HG02840 (cell line): ENCODE measurements at regions not wholly inside any gene's neighbourhood (a gene's known extent, or its start where the extent isn't known, plus 50 kb on each side); places are given as distances from the start of the nearest gene placed in this dataset.

ENCODE experiments used
- ATAC-seq: cut with Tn5 transposase; IDR thresholded peaks from one replicate; pipeline ENCODE4 v1.9.1; 2021; ENCODE audit warnings: mild to moderate bottlenecking, moderate library complexity, moderate number of reproducible peaks; ENCODE audit not compliant: unreplicated experiment, low FRiP score

DNA sequence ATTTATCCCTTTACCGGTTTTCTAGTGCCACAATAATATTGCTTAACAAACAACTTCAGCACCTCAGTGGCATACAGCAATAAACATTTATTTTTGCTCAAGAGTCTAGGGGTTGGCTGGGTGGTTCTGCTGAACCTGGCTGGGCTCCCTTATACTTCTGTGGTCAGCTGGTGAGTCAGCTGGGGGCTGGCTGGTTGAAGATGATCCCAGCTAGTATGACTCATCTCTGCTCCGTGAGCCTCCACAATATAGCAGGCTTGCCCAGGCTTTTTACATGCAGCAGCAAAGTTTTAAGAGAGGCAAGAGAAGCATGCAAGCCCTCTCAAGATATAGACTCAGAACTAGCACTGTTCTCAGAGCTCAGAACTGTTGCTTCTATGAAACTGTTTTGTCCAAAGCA lies 523.5 kb upstream of the CLINT1 start:
- peak; percentile 91 for ATAC-seq

DNA sequence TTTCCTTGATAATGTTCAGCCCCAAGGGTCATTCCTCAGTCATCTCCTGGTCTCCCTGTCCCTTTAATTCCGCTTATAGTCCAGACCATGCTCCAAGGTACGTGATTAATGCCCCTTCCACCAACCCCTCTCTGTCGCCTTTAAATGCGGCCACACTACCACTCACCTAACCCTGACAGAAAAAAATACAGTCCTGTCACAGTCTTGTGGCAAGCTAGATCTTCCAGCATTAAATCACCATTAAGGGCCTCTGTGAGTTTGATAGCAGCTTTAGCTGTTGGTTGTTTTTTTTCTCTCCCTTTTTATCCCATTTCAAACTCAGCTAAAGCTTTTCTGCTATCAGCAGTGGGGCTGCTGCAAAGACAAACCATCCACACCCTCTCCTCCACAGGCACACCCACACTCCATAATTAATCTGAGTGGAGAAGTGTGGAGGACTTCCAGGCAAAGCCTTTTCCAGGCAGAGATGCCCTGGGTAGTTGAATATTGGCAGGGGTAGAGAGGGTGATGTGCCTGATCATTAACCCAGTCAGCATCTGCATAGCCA lies 522.7 kb upstream of the CLINT1 start:
- ATAC-seq, result no peak

DNA sequence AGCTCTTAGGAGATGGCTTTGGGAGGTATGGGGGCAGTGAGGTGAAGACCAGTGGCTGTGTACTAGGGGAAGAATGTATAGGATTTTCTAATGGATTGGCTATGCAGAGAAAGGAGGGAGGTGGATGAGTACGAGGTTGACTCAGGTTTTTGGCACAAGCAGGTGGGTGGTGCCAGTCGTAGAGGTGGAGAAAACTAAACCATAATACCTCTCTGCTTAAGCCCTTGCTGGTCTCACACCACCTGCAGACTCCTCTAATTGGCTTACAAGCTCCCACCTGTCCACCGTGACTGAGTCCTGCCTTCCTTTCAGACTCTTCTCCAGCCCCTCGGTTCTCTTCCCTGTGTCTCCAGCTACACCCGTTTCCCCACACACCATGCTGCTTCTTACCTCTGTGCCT lies 521.7 kb upstream of the CLINT1 start:
- no peak for ATAC-seq

DNA sequence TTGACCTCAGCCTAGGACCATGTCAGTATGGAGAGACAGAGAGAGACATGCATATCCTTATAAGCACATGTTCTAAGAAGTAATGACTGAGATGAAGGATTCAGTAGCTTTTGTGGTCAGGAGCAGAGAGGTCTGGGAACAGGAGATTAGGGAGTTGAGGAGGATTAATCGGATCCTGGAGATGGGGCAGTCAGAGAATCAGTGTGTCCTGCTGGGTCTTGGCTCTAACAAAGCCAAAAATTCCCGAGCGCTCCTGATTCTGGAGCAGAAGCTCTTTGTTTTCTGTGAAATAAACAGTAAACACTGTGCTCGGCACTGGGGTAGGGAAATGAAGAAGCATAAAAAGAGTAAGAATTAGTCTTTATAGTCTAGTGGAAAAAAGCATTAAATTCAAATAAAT lies 520.0 kb upstream of the CLINT1 start:
- ATAC-seq, result no peak

DNA sequence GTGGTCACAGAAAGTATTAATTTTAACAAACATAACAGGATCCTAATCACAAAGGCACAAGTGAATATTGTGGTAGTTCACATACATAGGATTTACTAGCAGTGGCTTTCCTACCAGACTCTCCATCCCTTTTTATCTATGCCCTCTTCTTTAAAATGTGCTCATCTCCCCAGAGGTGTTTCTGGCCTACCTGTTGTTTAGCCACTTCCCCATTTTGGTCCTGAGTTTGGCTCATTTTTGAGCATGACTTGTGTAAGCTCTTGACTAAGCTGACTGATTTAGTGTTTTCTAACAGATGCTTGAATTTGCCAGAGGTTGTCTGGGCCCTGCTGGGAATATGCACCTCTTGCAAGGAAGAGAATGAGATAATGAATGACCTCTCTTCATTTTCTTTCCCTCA lies 517.7 kb upstream of the CLINT1 start:
- no peak for ATAC-seq

DNA sequence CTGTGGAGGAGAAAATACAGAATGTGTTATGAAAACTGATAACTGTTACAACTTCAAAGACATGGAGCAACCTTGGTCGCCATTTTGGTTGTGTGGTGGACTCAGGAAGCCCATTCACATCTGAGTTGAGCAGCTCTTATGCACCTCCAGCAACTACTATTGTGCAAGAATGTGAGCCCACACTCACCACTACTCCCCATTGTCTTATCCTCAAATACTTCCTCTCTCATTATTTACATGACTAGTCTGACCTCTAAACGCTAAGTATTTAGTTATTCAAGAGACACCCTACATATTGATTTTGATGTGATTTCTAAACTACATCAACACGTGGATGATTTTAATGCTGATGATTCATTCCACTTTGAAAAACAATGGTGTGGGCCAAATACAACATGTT lies 516.6 kb upstream of the CLINT1 start:
- no peak for ATAC-seq

DNA sequence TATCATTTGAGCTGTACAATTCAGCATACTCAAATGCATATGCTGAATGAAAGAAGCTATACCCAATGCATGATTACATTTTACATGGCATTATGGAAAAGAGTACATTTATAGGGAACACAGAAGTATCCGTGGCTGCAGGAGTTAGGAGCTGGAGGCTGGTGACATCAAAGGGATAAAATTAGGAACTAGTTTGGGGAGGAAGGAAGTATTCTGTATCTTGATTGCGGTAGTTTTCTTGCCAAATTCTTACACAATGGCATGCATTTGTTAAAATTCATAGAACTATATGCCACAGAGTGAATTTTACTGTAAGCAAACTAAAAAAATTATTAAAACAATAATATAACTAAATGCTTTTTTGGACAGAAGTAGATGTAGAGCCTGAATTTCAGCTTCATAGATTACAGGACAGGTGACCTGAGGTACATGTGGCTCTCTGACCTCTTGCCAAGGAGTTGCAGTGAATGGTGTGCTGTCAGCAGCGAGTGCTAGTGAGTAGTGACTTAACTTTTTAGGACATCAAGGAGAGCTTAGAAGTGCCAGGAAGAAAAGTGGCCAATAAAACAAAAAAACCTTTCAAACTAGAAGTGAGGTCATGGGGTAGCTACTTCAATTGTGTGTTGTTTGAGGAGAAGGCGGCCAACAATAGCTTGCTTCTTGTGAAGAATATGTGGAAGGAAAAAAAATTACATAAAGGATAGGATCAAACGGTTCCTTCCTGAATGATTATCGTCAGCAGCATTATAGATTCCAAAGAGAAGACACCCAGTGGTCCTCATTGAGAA lies 514.9 kb upstream of the CLINT1 start:
- ATAC-seq, result no peak

DNA sequence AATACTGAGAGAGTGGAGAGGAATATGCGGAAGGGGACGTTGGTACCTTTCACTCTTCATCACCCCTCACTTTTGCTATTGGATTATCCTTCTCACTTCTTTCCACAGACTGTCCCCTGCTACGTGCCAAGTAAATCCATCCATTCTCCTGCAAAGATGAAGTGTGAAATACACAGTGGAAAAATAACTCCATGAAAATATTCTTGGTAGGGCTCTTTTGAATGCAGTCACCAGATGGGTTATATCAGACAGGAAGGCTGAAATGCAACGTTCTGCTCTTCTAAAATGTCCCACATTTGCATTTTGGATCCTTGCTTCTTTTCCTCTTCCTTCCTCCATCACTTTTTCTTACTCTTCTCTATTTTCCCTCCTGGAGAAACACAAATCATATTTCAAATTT lies 510.3 kb upstream of the CLINT1 start:
- ATAC-seq, result no peak

DNA sequence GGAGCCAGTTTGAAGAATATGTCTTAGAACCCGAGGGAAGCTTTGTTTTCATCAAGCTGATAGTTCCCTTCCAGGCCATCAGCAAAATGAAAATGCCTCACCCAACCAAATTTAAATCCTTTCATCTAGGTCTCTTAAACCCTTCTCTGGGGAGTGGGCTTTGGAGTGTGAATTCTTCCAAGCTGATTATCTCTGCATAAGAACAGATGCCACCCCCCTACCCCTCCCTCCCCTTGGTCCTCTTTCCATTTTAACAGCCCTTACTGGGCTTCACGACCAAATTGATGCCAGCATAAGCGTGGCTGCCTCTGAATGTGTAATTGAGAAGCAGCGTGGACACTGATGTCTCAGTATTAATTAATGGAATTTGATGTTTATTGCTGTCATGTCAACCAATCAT lies 509.7 kb upstream of the CLINT1 start:
- no peak for ATAC-seq

DNA sequence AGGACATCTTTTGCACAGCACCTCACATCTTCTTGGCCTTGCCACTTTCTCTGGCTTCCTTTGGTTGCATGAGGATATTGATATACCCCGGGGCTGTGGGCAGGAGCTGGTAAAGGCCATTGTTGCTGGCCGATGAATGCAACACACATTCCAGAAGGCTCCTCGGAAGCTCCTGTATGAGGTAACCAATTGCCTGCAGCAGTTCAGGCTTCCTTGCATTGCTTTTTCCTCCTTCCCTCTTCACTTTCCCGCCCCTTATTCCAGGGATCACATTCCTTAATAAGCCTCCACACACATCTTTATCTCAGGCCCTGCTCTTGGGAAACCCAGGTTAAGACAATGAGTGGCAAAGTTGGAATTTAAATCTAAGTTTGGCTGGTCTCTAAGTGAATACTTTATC lies 505.4 kb upstream of the CLINT1 start:
- no peak for ATAC-seq

DNA sequence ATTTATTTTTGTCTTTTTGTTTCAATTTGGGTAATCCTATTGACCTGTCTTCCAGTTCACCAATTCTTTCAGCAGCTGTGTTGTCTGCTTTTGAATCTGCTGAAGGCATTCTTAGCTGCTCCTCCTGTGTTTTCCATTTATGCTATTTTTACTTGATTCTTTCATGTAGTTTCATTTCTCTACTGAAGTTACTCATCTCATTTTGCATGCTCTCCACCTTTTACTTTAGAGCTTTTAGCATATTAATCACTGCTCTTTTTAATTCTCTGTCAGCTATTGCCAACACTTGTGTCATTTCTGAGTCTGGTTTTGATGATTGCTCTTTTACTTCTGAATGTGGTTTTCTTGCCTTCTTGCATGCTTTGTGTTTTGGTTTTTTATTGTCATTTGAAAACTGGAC lies 496.0 kb upstream of the CLINT1 start:
- ATAC-seq, result no peak

DNA sequence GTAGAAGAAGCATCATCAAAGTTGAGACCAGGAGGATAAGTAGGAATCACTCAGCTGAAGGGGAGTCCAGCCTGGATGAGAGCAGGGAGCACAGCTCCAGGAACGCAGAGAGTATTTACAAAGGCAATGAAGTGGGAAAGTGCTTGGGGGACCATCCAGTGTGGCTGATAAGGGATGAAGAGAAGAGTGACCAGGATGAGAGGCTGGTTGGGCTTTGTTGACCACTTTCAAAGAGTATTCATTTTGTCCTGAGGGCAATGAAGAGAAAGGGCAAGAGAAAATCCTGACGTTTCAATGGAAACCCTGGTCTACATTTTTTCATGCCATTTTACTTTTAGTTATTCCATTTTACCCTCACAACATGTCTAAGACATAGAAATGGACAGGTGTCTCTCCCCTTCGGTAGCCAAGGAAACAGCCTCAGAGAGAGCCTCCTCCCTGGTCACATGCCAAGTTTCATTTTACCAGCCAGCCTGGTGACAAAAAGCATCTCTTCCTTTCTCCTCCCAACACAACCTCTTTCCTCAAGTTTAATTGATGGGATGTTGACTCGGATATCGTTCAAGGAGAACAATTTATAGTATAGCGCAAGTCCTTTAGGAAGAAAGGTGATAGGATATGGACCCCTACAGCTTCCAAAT lies 492.7 kb upstream of the CLINT1 start:
- ATAC-seq, result no peak

DNA sequence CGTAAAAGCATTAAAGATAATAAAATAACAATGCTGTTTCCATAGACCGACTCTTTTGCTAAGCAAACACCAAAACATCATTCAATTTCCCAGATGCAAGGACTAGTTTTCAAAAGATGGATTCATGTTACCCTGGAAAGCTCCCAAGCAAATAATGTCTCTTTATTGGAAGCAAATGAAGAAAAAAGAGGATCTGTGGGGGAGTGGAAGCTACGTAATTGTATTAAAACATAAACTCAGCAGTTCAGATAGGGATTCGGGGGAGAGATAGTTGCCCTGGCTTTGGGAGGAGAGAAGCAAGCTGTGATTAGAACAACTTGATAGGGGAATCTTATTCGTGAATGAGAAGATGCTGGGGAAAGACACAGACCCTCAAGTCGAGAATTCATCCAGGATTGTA lies 491.0 kb upstream of the CLINT1 start:
- ATAC-seq, result no peak

DNA sequence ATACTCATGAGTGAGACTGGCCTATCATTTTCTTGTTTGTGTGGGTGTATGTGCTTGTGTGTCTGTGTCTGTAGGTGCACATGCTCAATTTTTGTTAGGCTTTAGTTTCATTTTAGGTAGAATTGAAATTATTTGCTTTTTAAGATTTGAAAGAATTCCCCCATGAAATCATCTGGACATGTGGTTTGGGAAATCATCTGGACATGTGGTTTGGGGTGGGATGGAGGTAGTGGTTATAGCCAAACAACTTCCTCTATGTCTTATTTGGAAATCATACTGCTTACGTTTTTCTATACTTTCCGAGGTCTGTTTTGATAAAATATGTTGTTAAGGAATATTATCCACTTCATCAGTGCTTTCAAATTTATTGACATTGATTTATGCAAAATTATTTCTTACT lies 485.4 kb upstream of the CLINT1 start:
- no peak for ATAC-seq

DNA sequence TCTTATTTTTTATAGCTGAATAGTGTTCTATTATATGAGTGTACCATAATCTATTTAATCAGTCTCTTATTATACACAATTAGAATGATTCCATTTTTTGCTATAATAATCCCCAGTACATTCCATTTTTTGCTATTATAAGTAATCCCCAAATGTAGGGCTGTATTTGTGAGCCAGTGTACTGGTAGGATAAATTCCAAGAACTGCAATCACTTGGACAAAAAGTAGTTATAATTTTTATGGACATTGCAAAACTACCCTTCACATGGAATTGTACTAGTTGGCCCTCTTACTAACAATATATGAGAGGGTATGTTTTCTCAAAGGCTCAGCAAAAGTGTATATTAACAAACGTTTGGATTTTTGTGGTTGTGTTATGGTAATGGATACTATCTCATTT lies 481.7 kb upstream of the CLINT1 start:
- no peak for ATAC-seq

DNA sequence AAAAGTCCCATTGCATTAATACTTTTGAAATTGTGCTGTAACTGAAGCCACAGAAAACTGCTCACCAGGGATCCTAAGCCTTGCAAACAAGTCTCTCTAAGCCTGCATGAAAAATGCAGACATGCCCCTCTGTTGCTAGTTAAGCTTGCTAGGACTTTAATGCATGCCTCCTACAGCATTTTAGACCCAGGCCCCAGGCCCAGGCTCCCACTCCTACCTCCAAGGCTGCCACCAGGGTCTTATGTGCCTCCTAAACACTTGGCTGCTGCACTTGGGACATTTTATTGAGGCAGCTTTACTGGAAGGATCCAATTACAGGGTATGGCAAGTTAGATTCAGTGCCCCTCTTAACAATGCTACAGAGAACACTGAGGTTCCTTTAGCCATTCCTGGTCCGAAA lies 467.3 kb upstream of the CLINT1 start:
- no peak for ATAC-seq

DNA sequence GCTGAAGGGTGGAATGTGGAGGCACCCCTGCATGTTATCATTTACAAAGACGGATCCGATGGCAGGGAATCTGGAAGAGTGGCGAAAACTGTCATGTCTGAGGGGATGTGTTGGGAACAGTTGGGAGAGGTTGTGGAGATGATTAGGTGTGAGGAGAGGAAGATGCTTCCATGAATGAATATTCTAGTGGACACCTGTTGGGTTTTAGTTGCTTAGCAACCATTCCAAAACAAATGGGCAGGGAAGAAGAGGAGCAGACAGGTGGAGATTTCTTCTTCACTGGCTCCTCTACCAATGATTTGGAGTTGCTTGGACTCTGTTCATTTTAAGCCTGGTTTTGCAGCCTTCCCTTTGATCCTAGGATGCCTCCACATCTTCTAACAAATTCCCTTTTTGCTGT lies 465.3 kb upstream of the CLINT1 start:
- no peak for ATAC-seq

DNA sequence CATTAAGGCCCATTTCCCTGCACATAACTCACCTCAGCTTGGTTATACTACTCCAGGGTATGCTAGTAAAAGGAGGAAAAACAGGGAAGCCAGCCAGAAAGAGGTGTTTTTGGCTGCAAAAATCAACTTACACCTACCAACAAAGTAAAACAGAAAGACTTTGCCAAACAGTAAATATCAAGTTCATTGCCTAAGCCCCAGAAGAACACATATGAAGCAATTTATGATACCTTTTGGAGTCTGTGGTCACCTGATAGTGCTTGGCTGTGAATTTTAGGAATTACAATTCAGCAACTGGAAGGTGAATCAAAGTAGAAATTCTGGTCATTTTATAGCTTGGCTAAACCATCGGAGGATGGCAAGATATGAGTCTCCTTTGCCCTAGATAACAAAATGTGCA lies 463.7 kb upstream of the CLINT1 start:
- no peak for ATAC-seq

DNA sequence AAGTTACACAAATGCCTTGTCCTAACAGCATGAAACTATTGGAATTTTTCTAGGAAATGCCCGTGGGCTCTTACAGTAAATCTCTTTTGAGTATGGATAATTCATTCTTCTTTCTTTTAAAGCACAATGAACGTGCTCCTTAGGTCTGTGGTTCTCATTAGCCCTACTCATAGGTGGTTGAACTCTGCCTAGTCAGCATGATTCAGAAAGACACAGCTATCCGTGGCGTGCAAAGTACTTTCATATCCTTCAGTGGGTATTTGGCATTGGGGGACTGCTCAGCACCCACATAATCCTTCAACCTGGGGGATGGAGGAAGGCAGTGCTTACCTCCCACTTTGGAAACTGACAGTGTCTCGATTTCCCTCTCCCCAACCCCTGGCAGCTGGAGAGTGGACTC lies 462.0 kb upstream of the CLINT1 start:
- ATAC-seq, result no peak

DNA sequence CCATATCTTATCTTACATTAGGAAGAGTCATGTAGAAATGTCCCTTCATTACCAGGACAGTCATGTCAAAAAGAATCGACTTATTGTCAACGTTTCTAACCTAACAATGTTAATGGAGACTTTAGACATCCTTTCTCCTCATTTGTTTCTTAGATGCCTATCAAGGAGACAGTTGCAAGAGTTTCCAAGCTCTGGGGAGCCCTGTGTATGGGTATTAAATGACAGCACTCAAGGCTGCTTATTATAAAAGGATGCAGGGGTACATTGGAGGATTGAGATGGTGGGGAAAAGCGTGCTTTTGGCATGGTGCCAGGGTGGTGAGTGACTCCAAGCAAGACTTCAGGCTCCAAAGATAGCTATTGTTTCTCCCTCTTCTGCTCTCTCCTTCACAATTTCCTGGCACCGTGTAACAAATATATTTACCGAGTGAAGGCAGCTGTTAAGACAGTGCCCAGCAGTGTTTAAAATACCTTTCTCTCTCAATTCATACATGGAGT lies 461.3 kb upstream of the CLINT1 start:
- ATAC-seq, result no peak

DNA sequence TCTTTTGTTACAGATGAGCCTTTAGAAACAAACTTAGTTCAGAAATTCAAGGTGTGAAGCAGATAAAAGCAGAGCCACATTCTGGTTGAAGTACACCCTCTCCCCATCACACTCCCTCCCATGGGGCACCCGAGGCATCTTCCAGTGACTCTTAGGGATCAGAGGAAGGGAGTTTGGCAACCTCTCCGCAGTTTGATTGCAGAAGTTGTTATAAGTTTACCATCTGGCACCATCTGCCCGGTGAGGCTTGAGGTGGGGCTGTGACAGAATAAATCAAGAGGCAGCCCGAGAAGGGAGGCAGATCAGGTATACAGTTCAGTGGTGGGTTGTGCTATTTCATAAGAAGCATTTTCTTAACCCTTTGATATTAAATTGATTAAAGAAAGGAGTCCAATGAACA lies 458.6 kb upstream of the CLINT1 start:
- no peak for ATAC-seq
